MCF 10A (cell line): ENCODE measurements at regions not wholly inside any gene's neighbourhood (a gene's known extent, or its start where the extent isn't known, plus 50 kb on each side); places are given as distances from the start of the nearest gene placed in this dataset.

Experiments used
- BruUV-seq: library from RNA; stranded (reverse); fragments of 400-500 nt; replicated peaks from 2 replicates; lab custom pipeline; 2021; lab: Mats Ljungman, UMichigan
- CTCF ChIA-PET: fragments of 300-600 bp; sonication (Branson Sonifier 250); formaldehyde crosslinking; extraction: SDS; loops from one replicate; lab custom pipeline; 2021; ENCODE audit warnings: antibody characterized with exemption, inconsistent platforms; lab: Yijun Ruan, JAX
- POLR2A ChIA-PET: fragments of 300-600, 350-650 bp; sonication (Branson Sonifier 250); formaldehyde crosslinking; extraction: SDS; loops from one replicate; lab custom pipeline; 2020; ENCODE audit warnings: antibody characterized with exemption, inconsistent platforms; lab: Yijun Ruan, JAX
- DNase-seq: peaks from one replicate; pipeline ENCODE4 v3.0.0-alpha.2; 2018; ENCODE audit not compliant: unreplicated experiment
- H3K27ac Mint-ChIP-seq: one replicate; pipeline ENCODE4 v1.8.0; 2022; ENCODE audit warnings: mild to moderate bottlenecking, low read depth, mixed read lengths; ENCODE audit not compliant: unreplicated experiment
- H3K27me3 Mint-ChIP-seq: one replicate; pipeline ENCODE4 v1.8.0; 2022; ENCODE audit warnings: mixed read lengths; ENCODE audit not compliant: insufficient read depth, unreplicated experiment
- H3K36me3 Mint-ChIP-seq: one replicate; pipeline ENCODE4 v1.8.0; 2022; ENCODE audit warnings: mild to moderate bottlenecking, moderate library complexity, mixed read lengths; ENCODE audit not compliant: insufficient read depth, unreplicated experiment
- H3K4me1 Mint-ChIP-seq: one replicate; pipeline ENCODE4 v1.8.0; 2022; ENCODE audit warnings: mixed read lengths; ENCODE audit not compliant: insufficient read depth, unreplicated experiment
- H3K4me3 Mint-ChIP-seq: one replicate; pipeline ENCODE4 v1.8.0; 2022; ENCODE audit warnings: mild to moderate bottlenecking, moderate library complexity, mixed read lengths; ENCODE audit not compliant: unreplicated experiment
- H3K9me3 Mint-ChIP-seq: one replicate; pipeline ENCODE4 v1.8.0; 2022; ENCODE audit warnings: mixed read lengths; ENCODE audit not compliant: unreplicated experiment
- intact Hi-C: fragments of 100-400 bp; cut with micrococcal nuclease; formaldehyde crosslinking; loops from 2 replicates; pipeline ENCODE4 v1.14.1; 2022
- TF ChIP-seq, protein P1 (sequence below): fragments of 200-600 bp; IDR thresholded peaks from one replicate; pipeline ENCODE4 v1.8.0; 2022; ENCODE audit warnings: antibody characterized with exemption, mild to moderate bottlenecking; ENCODE audit not compliant: unreplicated experiment

DNA sequence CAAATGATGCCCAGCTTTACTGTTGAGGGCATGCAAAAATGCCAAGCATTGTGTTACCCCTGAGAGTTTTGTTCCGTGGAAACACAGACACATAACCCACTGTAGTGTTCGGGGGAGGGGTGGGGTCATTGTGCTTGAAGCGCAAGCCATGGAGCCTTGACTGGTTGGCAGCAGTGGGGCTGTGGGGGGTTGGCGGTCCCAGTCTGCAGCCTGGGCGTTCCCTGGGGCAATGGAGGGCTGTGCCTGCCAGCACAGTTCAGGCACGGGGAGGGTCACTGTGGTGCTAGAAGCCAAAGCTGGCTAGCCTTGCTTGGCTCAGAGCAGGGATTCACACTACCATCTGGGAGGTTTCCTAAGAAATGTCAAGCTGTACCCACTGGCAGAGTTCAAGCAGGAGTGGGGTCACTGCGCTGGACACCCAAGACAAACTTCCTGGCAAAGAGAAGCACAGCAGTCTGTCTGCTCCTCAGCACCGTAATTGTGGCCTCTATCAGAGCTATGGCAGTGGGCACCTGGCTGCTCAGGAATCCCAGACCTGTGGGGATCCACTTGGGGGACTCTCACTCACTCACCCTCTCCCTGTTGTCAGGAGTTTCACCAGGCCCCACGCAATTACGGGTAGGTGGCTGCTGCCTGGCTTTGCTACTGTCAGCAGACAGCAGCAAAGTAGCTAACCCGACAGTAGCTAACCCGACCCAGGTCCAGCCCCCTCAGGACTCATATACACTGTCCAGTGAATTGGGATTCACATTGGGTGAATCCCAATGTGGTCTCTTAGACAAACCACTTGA is 292.4 kb downstream of the ZWINT start:
- POLR2A ChIA-PET: no interaction called here
- CTCF ChIA-PET: no interaction called here
- Mint-ChIP-seq H3K27ac (no peak overlapping the region), H3K27me3 (no peaks in the 10 kb centered on the region), H3K4me1 (no peaks in the 10 kb centered on the region), H3K4me3 (no peak overlapping the region), H3K9me3 (no peaks in the 10 kb centered on the region), H3K36me3 (no peaks in the 10 kb centered on the region)
- intact Hi-C loops: no loop called here
- no peak for DNase-seq
- TF ChIP-seq, protein P1, sequence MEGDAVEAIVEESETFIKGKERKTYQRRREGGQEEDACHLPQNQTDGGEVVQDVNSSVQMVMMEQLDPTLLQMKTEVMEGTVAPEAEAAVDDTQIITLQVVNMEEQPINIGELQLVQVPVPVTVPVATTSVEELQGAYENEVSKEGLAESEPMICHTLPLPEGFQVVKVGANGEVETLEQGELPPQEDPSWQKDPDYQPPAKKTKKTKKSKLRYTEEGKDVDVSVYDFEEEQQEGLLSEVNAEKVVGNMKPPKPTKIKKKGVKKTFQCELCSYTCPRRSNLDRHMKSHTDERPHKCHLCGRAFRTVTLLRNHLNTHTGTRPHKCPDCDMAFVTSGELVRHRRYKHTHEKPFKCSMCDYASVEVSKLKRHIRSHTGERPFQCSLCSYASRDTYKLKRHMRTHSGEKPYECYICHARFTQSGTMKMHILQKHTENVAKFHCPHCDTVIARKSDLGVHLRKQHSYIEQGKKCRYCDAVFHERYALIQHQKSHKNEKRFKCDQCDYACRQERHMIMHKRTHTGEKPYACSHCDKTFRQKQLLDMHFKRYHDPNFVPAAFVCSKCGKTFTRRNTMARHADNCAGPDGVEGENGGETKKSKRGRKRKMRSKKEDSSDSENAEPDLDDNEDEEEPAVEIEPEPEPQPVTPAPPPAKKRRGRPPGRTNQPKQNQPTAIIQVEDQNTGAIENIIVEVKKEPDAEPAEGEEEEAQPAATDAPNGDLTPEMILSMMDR: no peak
- no TSS peak for BruUV-seq

DNA sequence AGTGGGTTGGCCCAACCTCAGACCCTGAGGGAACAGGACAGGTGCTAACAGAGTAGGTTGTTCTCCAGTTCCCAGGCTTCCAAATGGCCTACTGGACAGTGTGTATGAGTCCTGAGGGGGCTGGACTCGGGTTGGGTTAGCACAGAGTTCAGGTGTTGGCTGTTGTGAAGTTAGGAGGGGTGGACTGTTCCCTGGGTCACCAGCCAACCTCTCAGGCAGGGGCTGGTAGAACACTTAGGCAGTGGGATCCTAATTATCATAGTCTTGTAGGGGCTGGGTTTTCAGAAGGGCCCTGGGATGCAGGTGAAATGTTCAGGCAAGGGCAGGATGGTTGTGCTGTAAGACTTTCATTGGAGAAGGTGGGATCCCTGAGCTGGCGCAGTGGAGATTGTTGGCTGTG is 293.0 kb downstream of the ZWINT start:
- Mint-ChIP-seq H3K4me3 (no peak overlapping the region), H3K9me3 (no peaks in the 10 kb centered on the region), H3K27me3 (no peaks in the 10 kb centered on the region), H3K4me1 (no peaks in the 10 kb centered on the region), H3K27ac (no peak overlapping the region), H3K36me3 (no peaks in the 10 kb centered on the region)
- DNase-seq: no peak
- intact Hi-C loops: no loop called here
- no TSS peak for BruUV-seq
- TF ChIP-seq, protein P1: no peak
- ChIA-PET CTCF (no interaction called here), POLR2A (no interaction called here)

DNA sequence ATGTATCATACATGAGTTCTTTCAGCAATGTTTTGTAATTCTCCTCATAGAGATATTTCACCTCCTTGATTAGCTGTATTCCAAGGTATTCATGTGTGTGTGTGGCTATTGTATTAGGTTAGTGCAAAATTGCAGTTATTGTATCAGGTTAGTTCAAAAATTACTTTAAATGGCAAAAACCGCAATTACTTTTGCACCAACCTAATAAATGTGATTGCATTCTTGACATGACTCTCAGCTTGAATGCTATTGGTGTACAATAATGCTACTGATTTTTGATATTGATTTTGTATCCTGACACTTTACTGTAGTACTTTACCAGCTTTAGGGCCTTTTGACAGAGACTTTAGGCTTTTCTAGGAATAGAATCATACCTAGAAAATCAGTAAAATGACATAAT is 297.4 kb downstream of the ZWINT start:
- BruUV-seq: no TSS peak
- intact Hi-C loops: no loop called here
- Mint-ChIP-seq H3K9me3 (no peaks in the 10 kb centered on the region), H3K4me3 (no peak overlapping the region), H3K4me1 (no peaks in the 10 kb centered on the region), H3K36me3 (no peaks in the 10 kb centered on the region), H3K27me3 (no peaks in the 10 kb centered on the region), H3K27ac (no peak overlapping the region)
- TF ChIP-seq, protein P1: no peak
- CTCF ChIA-PET: interaction anchor here (0.6 kb wide), 1 partner anchor 47 kb away, joined by 3 read pairs; no protein-coding TSS in a partner anchor
- POLR2A ChIA-PET: no interaction called here
- DNase-seq: no peak

DNA sequence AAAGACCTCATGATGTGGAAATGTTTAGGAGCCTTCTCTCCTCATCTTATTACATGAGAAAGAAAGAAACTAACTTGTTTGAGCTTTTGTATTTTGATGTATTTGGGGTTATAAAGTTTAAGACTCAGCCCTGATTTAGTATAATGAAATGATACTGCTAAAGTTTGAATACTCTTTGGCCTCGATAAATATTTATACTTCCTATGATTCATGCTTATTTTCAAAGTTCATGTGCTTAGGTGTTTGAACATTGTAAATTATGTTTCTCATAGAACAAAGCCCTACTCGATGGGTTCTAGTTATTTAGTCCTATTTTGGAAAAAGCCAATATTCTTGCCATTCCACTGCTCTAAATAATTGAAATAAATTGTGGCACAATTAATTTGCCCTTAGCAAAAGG is 303.2 kb downstream of the ZWINT start:
- peaks cover under 1% of the 10 kb centered on the region for H3K9me3 Mint-ChIP-seq
- no peaks in the 10 kb centered on the region for H3K27me3 Mint-ChIP-seq
- no peaks in the 10 kb centered on the region for H3K36me3 Mint-ChIP-seq
- intact Hi-C loops: no loop called here
- ChIA-PET CTCF (no interaction called here), POLR2A (no interaction called here)
- no peak overlapping the region for H3K27ac Mint-ChIP-seq
- no peak overlapping the region for H3K4me3 Mint-ChIP-seq
- BruUV-seq: no TSS peak
- TF ChIP-seq, protein P1: no peak
- no peak for DNase-seq
- H3K4me1 Mint-ChIP-seq: no peaks in the 10 kb centered on the region
